ENCODE measurements at regions not wholly inside any gene's neighbourhood (a gene's known extent, or its start where the extent isn't known, plus 50 kb on each side); places are given as distances from the start of the nearest gene placed in this dataset.

DNA sequence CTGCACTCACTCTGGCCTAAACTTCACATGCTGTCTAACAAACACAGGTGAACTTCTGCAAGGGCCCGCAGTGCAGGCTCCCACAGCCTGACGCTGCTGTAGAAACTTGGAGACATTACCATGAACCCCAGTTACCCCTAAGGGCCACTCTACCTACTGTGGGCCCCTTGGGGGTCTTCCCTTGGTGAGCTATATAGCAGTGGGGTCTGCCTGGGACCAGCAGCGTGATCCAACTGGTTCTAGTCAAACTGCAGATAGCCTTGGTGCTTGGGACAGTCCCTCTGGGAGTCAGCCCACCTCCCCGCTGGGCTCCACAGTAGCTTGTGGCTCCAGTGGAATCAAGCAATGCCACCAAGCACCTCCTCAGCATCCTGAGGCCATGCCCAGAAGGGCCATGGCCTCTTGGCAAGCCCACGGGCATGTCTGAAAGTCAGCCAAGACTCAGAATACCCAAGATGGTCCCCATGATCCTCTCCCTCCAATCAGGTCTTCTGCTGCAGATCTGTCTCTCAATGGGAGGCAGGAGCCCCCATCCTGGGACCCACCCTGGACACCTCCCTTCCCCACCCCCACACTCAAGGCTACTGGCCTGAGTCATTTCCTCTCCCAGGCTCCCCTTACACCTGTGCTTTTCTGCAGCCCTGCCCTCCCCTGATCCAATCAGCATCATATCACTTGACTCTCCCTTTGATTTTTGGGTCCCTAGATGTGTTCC lies 230.0 kb upstream of the IRX1 start:
- 83 to 87% (median 86%) methylated on average over 5 of the region's 5 CpGs for WGBS, 3 donors
- no peak for DNase-seq
- Histone ChIP-seq H3K27ac (no peak overlapping the region), H3K4me3 (no peak overlapping the region), H3K36me3 (ENCODE audit: insufficient read depth in 1 of 2, low read depth in 1 of 2) (no peaks in the 10 kb centered on the region), H3K4me1 (no peaks in the 10 kb centered on the region), H3K9me3 (no peaks in the 10 kb centered on the region), H3K27me3 (ENCODE audit: insufficient read depth in 3 of 3, low read length in 2 of 3) (no peaks in the 10 kb centered on the region)
- intact Hi-C loops (cut with DNase I): no loop called here
- TF ChIP-seq, protein P1, sequence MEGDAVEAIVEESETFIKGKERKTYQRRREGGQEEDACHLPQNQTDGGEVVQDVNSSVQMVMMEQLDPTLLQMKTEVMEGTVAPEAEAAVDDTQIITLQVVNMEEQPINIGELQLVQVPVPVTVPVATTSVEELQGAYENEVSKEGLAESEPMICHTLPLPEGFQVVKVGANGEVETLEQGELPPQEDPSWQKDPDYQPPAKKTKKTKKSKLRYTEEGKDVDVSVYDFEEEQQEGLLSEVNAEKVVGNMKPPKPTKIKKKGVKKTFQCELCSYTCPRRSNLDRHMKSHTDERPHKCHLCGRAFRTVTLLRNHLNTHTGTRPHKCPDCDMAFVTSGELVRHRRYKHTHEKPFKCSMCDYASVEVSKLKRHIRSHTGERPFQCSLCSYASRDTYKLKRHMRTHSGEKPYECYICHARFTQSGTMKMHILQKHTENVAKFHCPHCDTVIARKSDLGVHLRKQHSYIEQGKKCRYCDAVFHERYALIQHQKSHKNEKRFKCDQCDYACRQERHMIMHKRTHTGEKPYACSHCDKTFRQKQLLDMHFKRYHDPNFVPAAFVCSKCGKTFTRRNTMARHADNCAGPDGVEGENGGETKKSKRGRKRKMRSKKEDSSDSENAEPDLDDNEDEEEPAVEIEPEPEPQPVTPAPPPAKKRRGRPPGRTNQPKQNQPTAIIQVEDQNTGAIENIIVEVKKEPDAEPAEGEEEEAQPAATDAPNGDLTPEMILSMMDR (IDR thresholded peaks at IDR 0.05): no peak
- ATAC-seq: no peak

DNA sequence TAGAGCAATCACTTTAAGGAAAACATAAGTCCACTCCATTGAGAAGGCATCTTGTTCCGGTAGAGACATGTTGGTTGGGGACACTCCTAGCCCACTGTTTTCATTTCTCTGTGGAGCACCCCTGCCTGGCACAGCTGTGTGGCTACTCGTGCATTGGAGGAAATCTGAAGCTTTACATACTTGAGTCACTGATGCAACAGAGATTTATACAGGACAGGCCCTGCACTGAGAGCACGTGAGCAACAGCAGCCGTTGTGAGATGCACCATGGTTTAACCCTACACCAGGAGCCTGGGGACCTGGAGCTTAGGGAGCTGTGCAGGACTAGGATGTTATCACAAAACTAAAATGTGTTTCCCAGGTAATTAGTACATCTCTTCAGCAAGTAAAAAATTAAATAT lies 230.7 kb upstream of the IRX1 start:
- Histone ChIP-seq H3K4me3 (no peak overlapping the region), H3K36me3 (ENCODE audit: insufficient read depth in 1 of 2, low read depth in 1 of 2) (no peaks in the 10 kb centered on the region), H3K27ac (no peak overlapping the region), H3K9me3 (no peaks in the 10 kb centered on the region), H3K27me3 (ENCODE audit: insufficient read depth in 3 of 3, low read length in 2 of 3) (no peaks in the 10 kb centered on the region), H3K4me1 (no peaks in the 10 kb centered on the region)
- WGBS, 3 donors: 28 to 40% (median 33%) methylated on average over 4 of the region's 4 CpGs
- TF ChIP-seq, protein P1 (IDR thresholded peaks at IDR 0.05): no peak
- DNase-seq: no peak
- no peak for ATAC-seq
- intact Hi-C loops (cut with DNase I): no loop called here

DNA sequence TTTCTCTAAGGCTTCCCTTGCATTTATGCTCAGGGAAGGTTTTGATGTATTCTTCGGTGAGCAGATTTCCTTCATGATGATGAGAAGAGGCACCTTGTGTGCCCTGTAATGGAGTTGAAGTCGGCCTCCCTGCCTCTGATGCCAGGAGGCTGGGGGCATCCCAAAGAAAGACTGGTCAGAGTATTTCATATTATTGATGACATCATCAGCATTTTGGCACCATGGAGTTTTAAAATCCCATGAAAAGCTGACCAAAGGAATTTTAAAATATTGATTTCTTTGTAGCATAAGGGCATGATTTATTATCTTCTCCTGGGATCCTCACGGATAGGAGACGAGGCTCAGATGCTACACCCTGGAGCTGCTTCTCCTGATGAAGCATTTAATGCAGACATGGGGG lies 231.2 kb upstream of the IRX1 start:
- no peak for DNase-seq
- Histone ChIP-seq H3K4me3 (no peak overlapping the region), H3K36me3 (ENCODE audit: insufficient read depth in 1 of 2, low read depth in 1 of 2) (no peaks in the 10 kb centered on the region), H3K27ac (no peak overlapping the region), H3K27me3 (ENCODE audit: insufficient read depth in 3 of 3, low read length in 2 of 3) (no peaks in the 10 kb centered on the region), H3K4me1 (no peaks in the 10 kb centered on the region), H3K9me3 (no peaks in the 10 kb centered on the region)
- intact Hi-C loops (cut with DNase I): no loop called here
- TF ChIP-seq, protein P1 (IDR thresholded peaks at IDR 0.05): no peak
- no peak for ATAC-seq
- WGBS, 3 donors: 76 to 78% (median 77%) methylated on average over 4 of the region's 4 CpGs

DNA sequence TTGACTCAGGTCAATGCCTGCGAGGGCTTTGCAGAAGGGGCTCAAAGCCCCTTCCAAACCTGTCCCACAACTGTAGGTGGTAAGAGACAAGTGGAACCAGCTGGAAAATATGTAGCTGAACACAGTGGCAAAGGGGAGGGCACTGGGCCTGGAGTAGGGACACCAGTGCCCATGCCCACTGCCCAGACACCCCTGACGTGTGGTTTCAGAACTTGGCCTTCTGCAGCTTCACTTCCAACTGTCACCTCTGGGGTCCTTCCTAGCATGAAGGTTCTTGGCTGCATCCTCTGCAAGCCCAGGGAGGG lies 233.1 kb upstream of the IRX1 start:
- Histone ChIP-seq H3K4me1 (no peaks in the 10 kb centered on the region), H3K27me3 (ENCODE audit: insufficient read depth in 3 of 3, low read length in 2 of 3) (no peaks in the 10 kb centered on the region), H3K4me3 (no peak overlapping the region), H3K9me3 (no peaks in the 10 kb centered on the region), H3K36me3 (ENCODE audit: insufficient read depth in 1 of 2, low read depth in 1 of 2) (no peaks in the 10 kb centered on the region), H3K27ac (no peak overlapping the region)
- 89 to 90% (median 90%) methylated on average over 2 of the region's 2 CpGs for WGBS, 3 donors
- DNase-seq: no peak
- TF ChIP-seq, protein P1 (IDR thresholded peaks at IDR 0.05): no peak
- ATAC-seq: no peak
- intact Hi-C loops (cut with DNase I): no loop called here

Measured in psoas muscle (tissue), 7 donors.